ENCODE measurements at regions not wholly inside any gene's neighbourhood (a gene's known extent, or its start where the extent isn't known, plus 50 kb on each side); places are given as distances from the start of the nearest gene placed in this dataset.
A peak's percentile ranks its signal among the peaks of the same experiment; 100 is the strongest.
"Not testable (repeated sequence)": the region's sequence is repeated elsewhere in the genome, so short reads cannot be mapped to it uniquely, and the experiment has no call there.

DNA sequence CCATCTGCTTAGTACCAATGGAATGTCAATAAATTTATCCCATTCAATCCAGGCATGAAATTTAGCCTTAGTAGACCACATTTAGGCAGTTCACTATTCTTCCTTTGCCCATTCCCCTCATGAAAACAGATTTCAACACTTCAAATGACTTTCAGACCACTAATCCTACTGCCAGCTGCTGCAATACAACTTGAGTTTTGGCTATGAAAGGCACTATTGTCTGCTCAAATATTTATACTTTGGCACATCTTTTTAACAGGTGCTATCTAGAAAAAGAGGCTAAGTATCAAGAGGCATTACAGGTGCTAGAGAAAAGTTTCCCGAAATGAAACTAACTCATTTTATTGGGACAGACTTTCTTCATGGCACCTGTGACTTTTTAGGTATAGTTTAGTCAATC, 499.8 kb downstream of the C12orf50 start:
- no peak for DNase-seq

DNA sequence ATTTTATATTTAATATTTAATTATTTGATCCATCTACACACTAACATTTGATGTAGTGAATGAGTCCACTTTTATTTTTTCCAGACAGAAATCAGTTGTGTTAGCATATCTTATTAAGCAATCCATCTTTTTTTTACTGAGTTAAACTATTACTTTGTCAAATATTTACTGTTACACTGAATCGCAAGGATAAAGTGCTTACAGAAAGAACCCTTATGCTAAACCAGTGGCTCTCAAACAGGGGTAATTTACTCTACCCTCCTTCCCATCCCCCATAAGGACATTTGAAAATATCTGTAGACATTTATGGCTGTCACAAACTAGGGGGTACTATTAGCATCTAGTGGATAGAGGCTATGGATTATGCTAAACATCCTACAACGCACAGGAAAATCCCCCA, 508.2 kb downstream of the C12orf50 start:
- DNase-seq, result no peak

DNA sequence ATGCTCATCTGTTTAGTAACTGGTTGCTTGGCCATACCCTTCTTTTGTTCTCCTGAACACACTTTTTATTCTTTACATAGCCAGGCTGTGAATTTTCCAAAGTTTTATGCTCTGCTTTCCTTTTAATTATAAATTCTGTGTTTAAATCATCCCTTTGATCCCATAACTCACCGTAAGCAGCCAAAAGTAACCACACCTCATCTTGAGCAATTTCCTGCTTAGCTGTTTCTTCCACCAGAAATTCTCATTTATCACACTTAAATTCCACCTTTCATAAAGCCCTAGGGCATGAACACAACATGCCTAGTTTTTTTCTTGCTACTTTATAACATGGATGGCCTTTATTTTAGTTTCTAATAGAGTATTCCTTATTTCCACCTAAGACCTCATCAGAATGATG, 510.7 kb downstream of the C12orf50 start:
- DNase-seq, result no peak

DNA sequence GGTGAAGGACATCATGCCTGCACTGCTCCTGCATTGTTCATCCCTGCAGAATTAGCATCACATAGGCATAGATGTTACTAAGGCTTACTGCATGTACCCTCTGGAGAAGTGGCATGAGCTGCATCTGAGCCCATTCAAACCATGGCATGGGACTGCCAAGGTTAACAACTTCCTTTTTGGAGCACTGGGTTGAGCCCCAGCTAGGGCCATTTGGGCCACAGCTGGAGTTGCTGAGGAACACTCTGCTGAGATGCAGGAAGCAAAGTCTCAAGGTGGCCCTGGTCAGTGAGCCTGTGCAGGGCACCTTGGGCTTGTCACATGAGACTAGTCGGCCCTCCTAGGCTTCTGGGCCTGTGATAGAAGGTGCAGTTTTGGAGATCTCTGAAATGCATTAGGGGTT, 511.2 kb downstream of the C12orf50 start:
- no peak for DNase-seq

DNA sequence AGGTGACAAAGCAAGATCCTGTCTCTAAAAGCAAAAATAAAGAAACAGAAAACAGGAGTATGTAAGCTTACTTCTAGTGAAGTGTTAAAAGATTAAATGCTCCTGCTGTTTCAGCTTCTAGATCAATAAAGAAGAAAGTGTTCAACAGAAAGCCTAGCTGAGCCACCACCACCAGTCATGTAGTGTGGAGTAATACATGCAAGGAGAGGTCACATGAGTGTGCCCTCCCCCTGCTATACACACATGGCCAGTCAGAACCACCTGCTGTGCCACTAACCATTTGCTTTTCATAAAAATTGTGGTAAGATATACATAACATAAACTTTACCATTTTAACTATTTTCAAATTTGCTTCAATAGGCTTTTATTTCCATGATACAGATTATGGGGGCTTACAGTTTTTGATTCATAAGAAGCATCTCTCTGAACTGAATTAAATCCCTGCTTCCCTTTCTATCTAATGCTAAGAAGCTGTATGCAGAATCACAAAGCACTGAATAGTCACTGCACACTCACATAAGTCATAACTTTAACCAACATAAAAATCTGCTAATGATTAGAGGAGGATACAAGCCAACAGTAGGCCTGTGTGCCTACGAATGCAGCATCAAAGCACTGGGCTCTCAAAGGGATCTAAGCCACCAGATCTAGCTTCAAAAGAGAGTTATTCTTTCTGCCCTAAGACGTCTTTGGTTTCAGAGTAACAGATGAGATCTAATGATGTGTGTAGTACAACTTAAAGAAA, 515.5 kb downstream of the C12orf50 start:
- DNase-seq, result no peak

DNA sequence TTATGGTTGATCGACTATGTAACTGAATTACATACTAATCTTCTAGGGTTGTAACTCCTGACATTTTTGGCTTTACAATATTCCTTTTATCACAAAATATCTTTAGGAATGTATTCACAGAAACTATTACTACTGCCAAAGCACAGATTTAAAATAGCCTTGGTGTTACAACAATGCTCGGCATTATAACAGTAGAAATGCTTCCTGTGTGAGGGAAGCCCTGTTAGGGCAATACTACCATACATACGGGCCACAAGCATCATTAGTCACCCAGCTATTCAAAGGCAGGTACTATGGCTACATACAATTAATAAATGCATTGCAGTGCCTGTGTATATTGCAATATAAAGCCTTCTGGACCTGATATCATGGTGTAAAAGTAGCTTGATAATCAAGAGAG, 517.8 kb downstream of the C12orf50 start:
- DNase-seq, result no peak

DNA sequence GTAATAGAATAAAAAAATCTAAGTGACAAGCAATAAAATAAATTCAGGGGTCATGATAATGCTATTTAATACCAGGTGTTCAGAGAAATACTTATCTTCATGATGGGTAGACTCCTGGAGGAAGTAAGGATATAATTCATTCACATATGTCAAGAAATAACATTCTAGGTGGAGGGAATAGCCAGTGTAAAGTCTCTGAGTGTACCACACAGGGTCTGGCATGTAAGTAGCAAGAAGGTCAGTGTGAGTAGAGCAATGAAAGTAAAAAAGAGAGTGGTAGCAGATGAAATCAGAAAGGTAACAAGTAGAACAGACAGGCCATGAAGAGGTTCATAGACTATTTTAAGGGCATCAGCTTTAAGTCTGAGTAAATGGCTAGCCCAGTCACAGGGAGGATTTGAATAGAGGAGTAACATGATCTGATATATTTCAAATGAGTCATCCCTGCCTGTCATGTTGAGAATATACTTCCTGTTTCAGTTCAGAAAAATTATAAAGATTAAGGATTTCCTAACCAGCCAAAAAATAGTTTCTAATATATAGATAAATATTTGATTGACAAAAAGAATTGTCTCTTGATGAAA, 519.9 kb downstream of the C12orf50 start:
- peak; percentile 61 for DNase-seq

DNA sequence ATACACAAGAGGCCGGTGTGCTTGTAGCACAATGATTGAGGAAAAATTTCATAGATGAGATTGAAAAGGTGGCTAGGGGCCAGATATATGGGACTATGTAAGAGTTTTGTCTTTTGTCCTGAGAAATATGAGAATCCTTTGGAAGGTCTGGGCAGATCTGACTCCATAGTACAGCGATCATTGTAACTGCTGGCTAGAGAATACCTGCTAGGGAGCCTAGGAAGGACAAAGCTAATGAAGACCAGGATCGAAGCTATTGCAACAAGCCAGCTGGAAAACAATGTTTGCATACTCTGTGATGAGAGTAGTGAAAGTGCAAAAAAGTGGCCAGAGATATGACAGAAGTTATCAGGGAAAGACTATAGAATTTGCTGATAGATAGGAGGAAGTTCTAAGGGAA, 537.6 kb downstream of the C12orf50 start:
- no peak for DNase-seq

DNA sequence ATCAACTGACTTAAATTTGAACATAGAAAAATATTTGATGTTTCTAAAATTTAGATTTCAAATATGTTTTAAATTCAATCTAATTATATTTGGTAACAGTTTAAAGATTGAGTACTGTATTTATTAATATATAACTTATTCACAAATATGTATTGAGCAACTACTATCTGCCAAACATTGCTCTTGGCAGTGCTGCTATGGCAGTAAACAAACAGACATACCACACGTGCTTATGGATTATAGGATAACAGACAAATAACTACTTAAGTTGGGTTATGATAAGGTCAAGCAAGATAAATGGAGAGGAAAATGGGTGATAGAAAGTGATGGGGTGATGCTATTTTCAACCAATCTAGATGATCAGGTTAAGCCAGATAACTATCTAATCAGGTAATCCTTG, 538.1 kb downstream of the C12orf50 start:
- no peak for DNase-seq

DNA sequence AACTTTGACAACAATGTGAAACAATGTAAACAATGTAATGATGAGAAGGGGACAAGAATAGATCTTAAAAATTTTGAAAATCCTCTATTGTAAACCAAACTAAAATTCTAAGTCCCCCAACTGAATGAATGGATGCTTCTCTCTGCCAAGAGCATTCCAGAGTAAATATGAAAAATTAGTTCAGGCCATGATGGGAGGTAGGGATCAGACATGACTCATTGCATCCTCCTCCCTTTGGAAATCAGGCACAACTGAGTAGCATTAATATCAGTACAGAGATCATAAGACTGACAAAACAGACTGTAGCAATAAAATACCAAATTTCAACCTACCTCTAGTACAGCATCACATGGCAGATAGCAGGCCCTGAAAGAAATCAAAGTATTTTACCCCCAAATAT, 559.9 kb downstream of the C12orf50 start:
- no peak for DNase-seq

DNA sequence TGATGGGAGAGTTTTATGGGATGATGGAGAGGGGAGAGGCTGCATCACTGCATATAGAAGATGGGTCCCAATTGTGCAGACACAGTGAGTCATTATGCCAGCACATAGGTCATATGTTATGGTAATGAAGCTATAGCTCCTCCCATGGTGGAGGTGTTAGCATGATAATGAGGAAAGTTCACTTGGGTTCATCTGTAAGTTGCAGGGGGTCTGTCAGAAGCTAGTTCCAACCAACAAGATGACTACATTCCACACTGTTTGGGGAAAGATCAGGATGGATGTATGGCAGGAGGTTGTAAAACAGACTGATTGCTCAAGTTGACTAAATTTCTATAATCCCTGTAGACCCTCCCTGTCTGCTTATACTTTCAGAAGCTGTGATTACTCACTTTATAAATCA, 561.3 kb downstream of the C12orf50 start:
- DNase-seq, result no peak

DNA sequence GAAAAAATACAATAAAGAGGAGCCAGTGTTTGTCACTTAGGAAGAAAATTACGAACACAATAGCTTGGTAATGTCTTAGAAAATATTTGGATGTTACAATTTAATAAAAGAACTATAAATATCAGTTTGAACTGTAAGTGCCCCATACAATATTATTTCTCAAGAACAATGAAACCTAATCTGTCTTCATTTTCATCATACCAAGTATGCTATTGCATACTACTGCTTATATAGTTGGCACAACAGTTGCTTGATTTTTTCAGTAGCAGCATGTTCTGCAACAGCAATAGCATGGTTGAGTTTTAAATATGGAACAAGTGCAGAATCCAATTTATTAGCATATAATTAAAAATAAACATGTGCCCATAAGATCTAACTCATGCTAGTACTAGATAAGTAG, 564.6 kb downstream of the C12orf50 start:
- no peak for DNase-seq

DNA sequence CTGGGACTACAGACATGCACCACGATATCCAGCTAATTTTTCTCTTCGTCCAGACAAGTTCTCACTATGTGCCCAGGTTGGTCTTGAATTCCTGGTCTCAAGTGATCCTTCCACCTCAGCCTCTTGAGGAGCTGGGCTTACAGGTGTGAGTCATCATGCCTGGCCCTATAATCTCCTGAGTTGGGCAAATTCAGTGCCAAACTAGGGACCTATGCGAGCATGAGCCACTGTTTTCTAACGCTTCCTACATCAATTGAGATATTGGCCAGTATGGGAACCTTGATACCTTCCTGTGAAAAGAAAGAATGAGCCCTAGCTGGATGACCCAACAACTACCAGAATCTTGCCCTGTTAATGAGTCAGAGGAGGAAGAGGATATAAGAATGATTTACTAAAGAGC, 585.2 kb downstream of the C12orf50 start:
- DNase-seq, result no peak

DNA sequence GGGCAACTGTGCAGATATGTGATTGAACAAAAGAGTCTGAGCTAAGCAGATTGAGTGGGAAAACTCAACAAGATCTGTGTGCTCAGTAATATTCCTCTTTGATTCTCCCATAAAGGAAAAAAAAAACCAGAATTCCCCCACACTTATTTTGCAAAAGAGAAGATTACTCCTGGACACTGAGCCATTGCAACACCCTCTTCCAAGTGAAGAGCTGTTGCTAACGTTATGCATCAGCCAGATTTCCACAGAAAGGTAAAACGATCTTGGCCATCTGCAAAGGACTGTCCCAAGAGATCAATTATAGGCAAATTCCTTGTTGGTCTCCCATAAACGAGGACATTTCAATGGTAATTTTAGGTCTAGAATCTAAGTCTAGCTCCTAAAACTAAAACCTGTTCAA, 587.7 kb downstream of the C12orf50 start:
- DNase-seq, result no peak

DNA sequence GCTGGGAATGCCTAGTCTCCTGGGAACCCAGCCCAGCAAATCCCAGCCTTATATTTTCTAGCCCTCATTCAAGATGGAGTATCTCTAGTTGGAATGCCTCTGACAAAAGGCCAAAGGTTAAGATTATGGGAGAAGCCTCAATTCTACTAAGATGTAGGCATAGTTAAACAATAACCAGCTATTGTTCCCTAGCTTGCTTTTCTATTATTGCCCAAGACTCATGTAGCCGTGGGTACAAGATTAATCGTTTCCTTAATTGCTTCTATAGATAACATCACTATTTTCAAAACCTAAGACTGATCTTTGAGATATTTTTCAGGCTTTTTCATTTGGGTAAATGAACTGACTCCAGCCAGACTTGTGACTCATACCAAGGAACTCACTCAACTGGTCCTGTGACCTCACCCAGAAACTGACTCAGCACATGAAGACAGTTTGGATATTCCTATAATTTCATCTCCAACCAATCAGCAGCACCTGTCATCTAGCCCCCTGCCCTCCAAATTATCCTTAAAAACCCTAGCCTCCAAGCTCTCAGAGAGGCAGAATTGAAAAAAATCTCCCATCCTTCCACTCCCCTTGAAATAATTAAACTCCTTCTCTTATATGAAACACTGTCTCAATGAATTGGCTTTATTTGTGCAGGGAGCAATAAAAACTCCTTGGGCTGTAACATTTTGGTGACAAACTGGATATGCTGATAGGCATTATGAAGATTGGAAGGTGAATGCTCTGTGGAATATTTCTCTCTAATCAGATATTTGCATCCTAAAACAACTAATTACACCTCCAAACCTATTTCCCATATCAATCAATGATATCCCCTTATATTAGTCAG, 589.0 kb downstream of the C12orf50 start:
- DNase-seq, result peak; percentile 96

DNA sequence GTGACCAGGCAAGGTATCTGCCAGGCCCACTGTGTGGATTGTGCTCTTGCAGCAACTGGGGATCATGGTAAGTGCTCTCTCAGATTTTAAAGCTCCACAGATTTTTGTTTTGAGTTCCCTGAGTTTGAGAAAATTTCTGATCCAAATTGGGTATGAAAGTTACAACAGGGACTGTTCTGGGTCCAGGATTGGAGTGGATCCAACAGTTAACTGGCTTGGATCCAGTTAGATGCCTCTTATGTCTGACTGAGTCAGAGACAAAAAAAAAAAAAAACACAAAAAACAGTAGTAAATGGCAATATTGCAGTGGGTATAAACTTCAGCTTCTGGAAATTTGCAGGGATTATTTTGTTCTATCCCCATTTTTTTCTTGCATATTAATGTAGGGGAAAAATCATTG, 598.8 kb downstream of the C12orf50 start:
- no peak for DNase-seq

DNA sequence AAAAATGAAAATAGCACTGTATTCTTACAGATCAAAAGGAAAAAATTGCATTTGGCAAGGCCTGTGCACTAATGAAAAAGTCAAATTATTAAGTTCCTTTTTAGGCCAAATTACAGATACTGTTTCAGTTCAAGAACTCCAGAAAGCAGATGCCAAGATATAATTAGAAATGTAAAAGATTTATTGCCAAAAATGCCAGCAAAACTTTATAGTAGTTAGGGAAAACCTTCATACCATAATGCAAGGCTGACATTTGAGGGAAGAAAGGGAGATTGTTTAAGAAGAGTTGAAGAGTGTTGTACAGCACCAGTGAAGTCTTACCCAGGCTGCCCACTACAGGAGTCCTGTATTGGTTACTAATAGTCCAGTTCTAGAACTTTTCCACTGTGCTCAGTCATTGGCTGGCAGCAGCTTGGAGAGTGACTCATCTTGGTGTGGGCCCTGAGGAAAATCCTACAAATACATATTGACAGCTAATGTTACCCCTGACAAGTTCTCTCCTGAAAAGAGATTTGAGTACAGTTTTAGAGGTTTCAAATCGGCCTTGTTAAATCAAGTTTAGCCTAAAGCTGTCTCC, 600.4 kb downstream of the C12orf50 start:
- DNase-seq, result no peak

DNA sequence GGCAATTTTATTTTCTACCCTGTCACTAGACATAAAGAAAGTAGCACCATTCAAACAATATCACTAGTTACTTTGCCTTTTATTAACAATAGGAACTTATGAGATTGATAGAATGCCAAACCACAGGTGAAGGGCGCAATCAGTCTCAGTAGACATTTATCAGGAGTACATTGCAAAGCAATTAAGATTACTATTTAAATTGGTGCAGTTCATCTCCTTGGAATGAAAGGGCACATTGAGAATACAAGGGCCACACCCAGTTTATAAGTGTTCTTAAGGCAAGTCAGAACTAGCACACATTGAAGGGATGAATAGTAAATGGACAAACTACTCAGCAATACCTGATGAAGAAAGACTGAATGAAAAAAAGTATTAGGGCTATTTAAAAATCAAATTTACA, 601.4 kb downstream of the C12orf50 start:
- no peak for DNase-seq

DNA sequence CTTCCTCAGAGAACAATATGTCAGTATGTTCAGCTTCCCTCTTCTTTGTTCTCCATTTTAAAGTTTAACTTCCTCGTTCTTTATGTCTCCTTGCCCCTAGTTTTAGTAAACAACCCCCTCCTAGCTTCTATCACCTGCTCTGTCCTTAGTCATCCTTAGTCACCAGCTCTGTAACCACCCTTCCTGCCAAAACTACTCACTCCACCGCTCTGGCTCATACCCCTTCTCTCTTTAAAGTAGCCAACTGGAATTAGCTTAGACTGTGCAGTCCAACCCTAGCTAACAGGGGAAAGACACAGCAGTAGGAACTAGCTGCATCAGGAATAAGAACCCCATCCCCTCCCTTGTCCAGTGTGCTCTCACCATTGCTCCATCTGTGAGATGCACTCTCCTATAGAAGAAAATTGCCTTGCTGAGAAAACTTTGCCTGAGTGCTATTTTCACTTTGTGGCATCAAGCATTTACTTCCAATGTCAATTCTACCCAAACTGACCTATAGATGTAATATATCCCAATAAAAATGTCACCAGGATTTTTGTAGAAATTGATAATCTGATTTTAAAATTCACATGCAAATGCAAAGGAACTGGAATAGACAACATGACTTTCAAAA, 603.2 kb downstream of the C12orf50 start:
- no peak for DNase-seq

DNA sequence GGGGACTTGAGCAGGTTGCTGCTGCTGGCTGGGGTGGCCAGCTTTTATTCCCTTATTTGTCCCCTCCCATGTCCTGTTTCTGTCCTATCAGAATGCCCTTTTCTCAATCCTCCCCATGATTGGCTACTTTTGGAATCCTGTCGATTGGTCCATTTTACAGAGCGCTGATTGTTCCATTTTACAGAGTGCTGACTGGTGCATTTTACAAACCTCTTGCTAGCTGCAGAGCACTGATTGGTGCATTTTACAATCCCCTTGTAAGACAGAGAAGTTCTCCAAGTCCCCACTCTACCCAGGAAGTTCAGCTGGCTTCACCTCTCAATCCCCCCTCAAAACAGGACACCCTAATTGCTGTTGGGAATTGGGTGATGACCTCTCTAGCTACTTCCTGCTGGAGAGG, 608.0 kb downstream of the C12orf50 start:
- not testable (repeated sequence) for DNase-seq

DNA sequence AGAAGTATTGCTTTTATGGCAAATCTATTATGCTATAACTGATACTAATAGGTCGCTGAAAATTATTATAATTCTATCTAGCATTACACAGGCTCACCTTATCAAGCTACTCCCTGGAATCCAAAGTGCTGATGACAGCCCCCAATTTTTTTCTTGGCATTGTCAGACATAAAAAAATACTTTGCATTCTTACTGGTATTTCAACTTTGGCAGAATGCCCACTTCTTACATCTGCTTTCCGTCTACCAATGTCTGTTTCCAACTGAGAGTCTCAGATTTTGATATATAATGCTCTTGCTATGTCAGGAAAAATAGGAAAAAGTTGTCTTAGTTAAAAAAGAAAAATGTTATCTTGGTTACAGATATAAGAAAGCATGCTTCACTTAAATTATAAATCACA, 615.4 kb downstream of the C12orf50 start:
- DNase-seq, result no peak

DNA sequence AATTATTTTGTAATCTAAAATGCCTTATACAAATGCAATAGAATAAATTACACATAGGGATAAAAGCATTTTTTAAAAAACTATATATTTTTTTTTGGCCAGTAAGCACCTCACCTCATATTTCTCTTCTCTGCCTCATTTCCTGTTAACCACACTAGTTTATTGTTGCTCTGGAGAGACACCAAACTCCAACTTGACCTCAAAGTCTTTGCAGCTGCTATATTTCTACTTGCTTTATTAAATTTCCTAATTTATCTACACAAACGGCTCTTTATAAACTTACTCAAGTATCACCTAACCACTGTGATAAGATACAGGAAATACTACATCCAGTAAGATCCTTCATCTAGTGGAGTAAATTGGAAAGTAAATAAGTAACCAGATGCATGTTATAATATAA, 622.3 kb downstream of the C12orf50 start:
- DNase-seq, result no peak

DNA sequence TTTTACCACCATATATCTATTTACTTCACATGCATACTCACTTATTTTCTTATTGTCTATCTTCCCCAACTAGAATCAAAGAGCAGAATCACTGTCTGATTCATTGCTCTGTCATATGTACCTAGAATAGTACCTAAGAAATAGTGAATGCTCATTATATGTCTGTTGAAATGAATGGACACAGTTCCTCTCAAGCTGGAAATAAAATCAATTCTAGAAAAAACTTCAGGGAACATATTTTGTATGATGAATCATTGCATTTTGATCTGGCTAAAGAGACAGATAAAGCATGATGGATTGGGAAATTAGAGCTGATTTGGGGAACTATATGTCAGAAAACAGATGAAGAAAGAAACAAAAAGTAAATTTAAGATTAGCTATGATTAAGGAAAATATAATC, 623.3 kb downstream of the C12orf50 start:
- DNase-seq, result no peak

Measured in kidney glomerular epithelial cell (primary cell).